HepG2 (cell line): ENCODE measurements at regions not wholly inside any gene's neighbourhood (a gene's known extent, or its start where the extent isn't known, plus 50 kb on each side); places are given as distances from the start of the nearest gene placed in this dataset.

Experiments
- AHR ChIP-seq: IDR thresholded peaks from 2 replicates; pipeline ENCODE4 v1.6.1; 2018; ENCODE audit warnings: missing genetic modification reagents, missing compliant biosample characterization
- CREM ChIP-seq, 2 experiments: sonication (generic) in 1 of 2; formaldehyde crosslinking in 1 of 2; IDR thresholded peaks; 2 replicates each; pipeline versions ENCODE4 v1.4.0 to v1.6.1; 2016 to 2020; ENCODE audit warnings: antibody characterized with exemption in 1 of 2, mild to moderate bottlenecking in 1 of 2, missing genetic modification reagents in 1 of 2
- FOXM1 ChIP-seq: sonication (generic); formaldehyde crosslinking; IDR thresholded peaks from 2 replicates; pipeline ENCODE4 v1.5.0; 2020; ENCODE audit warnings: missing genetic modification reagents
- IRF2 ChIP-seq: IDR thresholded peaks from 2 replicates; pipeline ENCODE4 v1.6.1; 2018; ENCODE audit warnings: missing genetic modification reagents, missing compliant biosample characterization
- ISX ChIP-seq: sonication (generic); formaldehyde crosslinking; conservative IDR thresholded peaks from 2 replicates; pipeline ENCODE4 v1.5.0; 2020; ENCODE audit warnings: missing genetic modification reagents
- KDM5A ChIP-seq: fragments of 200-600 bp; sonication (generic); IDR thresholded peaks from 2 replicates; pipeline ENCODE4 v1.7.0; 2018; ENCODE audit warnings: antibody characterized with exemption, mild to moderate bottlenecking, low read length, borderline replicate concordance
- KMT2B ChIP-seq: IDR thresholded peaks from 2 replicates; pipeline ENCODE4 v1.6.1; 2016; ENCODE audit warnings: missing genetic modification reagents, missing compliant biosample characterization
- MEIS1 ChIP-seq: sonication (generic); formaldehyde crosslinking; IDR thresholded peaks from 2 replicates; pipeline ENCODE4 v1.9.0; 2021; ENCODE audit warnings: mild to moderate bottlenecking, missing genetic modification reagents, moderate library complexity, borderline replicate concordance
- MTA3 ChIP-seq: sonication (generic); formaldehyde crosslinking; IDR thresholded peaks from 2 replicates; pipeline ENCODE4 v1.4.0; 2020; ENCODE audit warnings: missing genetic modification reagents
- NR2F2 ChIP-seq: IDR thresholded peaks from 2 replicates; pipeline ENCODE4 v1.6.1; 2012; ENCODE audit warnings: low read depth, inconsistent platforms, borderline replicate concordance
- RBFOX2 ChIP-seq: fragments of 200-400 bp; formaldehyde crosslinking; IDR thresholded peaks from 2 replicates; pipeline ENCODE4 v1.6.1; 2017; ENCODE audit warnings: low read depth, mild to moderate bottlenecking, low read length
- RXRA ChIP-seq: sonication (generic); formaldehyde crosslinking; IDR thresholded peaks from 2 replicates; pipeline ENCODE4 v1.5.1; 2020; ENCODE audit warnings: missing genetic modification reagents
- SALL2 ChIP-seq: sonication (generic); formaldehyde crosslinking; IDR thresholded peaks from 2 replicates; pipeline ENCODE4 v1.8.1; 2023; ENCODE audit warnings: mild to moderate bottlenecking, missing genetic modification reagents, inconsistent platforms
- SOX6 ChIP-seq, 2 experiments: fragments of 450-650 bp in 1 of 2; sonication (generic) in 1 of 2; formaldehyde crosslinking in 1 of 2; IDR thresholded peaks; 2 replicates each; pipeline versions ENCODE4 v1.4.0 to v1.6.1; 2017 to 2020; ENCODE audit warnings: antibody characterized with exemption in 1 of 2, mild to moderate bottlenecking in 1 of 2, missing genetic modification reagents in 1 of 2
- ZNF670 ChIP-seq: sonication (generic); formaldehyde crosslinking; IDR thresholded peaks from 2 replicates; pipeline ENCODE4 v1.8.0; 2022; ENCODE audit warnings: mild to moderate bottlenecking, missing genetic modification reagents, borderline replicate concordance
- ZNF737 ChIP-seq: sonication (generic); formaldehyde crosslinking; IDR thresholded peaks from 2 replicates; pipeline ENCODE4 v1.5.0; 2020; ENCODE audit warnings: missing genetic modification reagents, mild to moderate bottlenecking, borderline replicate concordance
- ZNF781 ChIP-seq: sonication (generic); formaldehyde crosslinking; IDR thresholded peaks from 2 replicates; pipeline ENCODE4 v1.5.1; 2020; ENCODE audit warnings: borderline replicate concordance, mild to moderate bottlenecking, missing genetic modification reagents; ENCODE audit errors: not compliant biosample characterization
- ZNF83 ChIP-seq: sonication (generic); formaldehyde crosslinking; IDR thresholded peaks from 2 replicates; pipeline ENCODE4 v1.4.0; 2020; ENCODE audit warnings: missing genetic modification reagents, mild to moderate bottlenecking, borderline replicate concordance
- TF ChIP-seq, protein P1 (sequence below): sonication (generic); formaldehyde crosslinking; conservative IDR thresholded peaks from 2 replicates; pipeline ENCODE4 v1.4.0; 2020; ENCODE audit warnings: mild to moderate bottlenecking, missing genetic modification reagents, moderate library complexity
- TF ChIP-seq, protein P2 (sequence below): sonication (generic); formaldehyde crosslinking; IDR thresholded peaks from 2 replicates; pipeline ENCODE4 v1.4.0; 2020; ENCODE audit warnings: missing genetic modification reagents
- TF ChIP-seq, protein P3 (sequence below): sonication (generic); formaldehyde crosslinking; IDR thresholded peaks from 2 replicates; pipeline ENCODE4 v1.8.0; 2022; ENCODE audit warnings: mild to moderate bottlenecking, missing genetic modification reagents; ENCODE audit not compliant: insufficient replicate concordance
- TF ChIP-seq, protein P4 (sequence below): sonication (generic); formaldehyde crosslinking; IDR thresholded peaks from 2 replicates; pipeline ENCODE4 v1.8.1; 2023; ENCODE audit warnings: missing genetic modification reagents, inconsistent platforms, borderline replicate concordance

DNA sequence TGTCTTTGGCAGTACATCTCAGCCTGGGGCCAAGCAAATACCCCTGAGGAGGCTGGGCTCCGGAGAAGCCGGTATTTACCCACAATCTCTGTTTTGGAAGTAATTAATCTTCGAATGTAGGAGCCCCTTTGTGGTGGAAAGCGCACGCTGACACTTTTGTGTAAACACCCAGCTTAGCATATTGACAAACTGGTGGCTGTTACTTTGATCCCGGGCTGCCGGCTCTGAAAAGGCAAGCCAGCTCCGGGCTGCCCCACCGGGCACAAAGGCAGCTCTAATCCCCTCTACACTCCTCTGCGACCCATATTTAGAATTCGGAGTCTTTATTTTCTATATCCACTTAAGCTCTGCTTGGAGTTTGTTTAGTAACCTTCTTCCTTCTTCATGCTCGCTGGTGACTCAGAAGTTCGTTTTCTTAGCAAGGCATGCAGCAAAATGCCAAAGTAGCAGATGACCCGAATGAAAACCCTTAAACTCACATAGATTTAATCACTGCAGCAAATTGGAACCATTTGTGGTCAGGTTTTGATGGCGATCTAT, 144.0 kb upstream of the IRX3 start (continued):
- TF ChIP-seq, protein P1, sequence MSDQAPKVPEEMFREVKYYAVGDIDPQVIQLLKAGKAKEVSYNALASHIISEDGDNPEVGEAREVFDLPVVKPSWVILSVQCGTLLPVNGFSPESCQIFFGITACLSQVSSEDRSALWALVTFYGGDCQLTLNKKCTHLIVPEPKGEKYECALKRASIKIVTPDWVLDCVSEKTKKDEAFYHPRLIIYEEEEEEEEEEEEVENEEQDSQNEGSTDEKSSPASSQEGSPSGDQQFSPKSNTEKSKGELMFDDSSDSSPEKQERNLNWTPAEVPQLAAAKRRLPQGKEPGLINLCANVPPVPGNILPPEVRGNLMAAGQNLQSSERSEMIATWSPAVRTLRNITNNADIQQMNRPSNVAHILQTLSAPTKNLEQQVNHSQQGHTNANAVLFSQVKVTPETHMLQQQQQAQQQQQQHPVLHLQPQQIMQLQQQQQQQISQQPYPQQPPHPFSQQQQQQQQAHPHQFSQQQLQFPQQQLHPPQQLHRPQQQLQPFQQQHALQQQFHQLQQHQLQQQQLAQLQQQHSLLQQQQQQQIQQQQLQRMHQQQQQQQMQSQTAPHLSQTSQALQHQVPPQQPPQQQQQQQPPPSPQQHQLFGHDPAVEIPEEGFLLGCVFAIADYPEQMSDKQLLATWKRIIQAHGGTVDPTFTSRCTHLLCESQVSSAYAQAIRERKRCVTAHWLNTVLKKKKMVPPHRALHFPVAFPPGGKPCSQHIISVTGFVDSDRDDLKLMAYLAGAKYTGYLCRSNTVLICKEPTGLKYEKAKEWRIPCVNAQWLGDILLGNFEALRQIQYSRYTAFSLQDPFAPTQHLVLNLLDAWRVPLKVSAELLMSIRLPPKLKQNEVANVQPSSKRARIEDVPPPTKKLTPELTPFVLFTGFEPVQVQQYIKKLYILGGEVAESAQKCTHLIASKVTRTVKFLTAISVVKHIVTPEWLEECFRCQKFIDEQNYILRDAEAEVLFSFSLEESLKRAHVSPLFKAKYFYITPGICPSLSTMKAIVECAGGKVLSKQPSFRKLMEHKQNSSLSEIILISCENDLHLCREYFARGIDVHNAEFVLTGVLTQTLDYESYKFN (CRISPR knock-in tag): peak; percentile 80
- TF ChIP-seq IRF2 (peak; percentile 48; the same call in 1 of the 2 replicates), FOXM1 (CRISPR knock-in tag) (no peak), RBFOX2 (no peak), SALL2 (CRISPR knock-in tag) (no peak), RXRA (CRISPR knock-in tag) (peak; percentile 48; the same call in 1 of the 2 replicates), ZNF670 (CRISPR knock-in tag) (no peak), ZNF737 (no peak), MEIS1 (CRISPR knock-in tag) (peak; percentile 79; the same call in 1 of the 2 replicates), ZNF781 (CRISPR knock-in tag) (no peak), KDM5A (no peak), SOX6 (IDR thresholded peaks at IDR 0.05) (no peak), SOX6 (CRISPR knock-in tag; IDR thresholded peaks at IDR 0.05) (peak; percentile 85), NR2F2 (peak; percentile 37; the same call in 1 of the 2 replicates), ISX (CRISPR knock-in tag) (no peak), CREM (IDR thresholded peaks at IDR 0.05) (peak; percentile 71), CREM (CRISPR knock-in tag; IDR thresholded peaks at IDR 0.05) (no peak), ZNF83 (CRISPR knock-in tag) (no peak), AHR (CRISPR knock-in tag) (no peak), MTA3 (CRISPR knock-in tag) (no peak), KMT2B (CRISPR knock-in tag) (0 out of 2 replicates have a peak, but pooled peaks have one; percentile 41)
- TF ChIP-seq, protein P2, sequence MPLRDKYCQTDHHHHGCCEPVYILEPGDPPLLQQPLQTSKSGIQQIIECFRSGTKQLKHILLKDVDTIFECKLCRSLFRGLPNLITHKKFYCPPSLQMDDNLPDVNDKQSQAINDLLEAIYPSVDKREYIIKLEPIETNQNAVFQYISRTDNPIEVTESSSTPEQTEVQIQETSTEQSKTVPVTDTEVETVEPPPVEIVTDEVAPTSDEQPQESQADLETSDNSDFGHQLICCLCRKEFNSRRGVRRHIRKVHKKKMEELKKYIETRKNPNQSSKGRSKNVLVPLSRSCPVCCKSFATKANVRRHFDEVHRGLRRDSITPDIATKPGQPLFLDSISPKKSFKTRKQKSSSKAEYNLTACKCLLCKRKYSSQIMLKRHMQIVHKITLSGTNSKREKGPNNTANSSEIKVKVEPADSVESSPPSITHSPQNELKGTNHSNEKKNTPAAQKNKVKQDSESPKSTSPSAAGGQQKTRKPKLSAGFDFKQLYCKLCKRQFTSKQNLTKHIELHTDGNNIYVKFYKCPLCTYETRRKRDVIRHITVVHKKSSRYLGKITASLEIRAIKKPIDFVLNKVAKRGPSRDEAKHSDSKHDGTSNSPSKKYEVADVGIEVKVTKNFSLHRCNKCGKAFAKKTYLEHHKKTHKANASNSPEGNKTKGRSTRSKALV (CRISPR knock-in tag): peak; percentile 54; the same call in 1 of the 2 replicates
- TF ChIP-seq, protein P3, sequence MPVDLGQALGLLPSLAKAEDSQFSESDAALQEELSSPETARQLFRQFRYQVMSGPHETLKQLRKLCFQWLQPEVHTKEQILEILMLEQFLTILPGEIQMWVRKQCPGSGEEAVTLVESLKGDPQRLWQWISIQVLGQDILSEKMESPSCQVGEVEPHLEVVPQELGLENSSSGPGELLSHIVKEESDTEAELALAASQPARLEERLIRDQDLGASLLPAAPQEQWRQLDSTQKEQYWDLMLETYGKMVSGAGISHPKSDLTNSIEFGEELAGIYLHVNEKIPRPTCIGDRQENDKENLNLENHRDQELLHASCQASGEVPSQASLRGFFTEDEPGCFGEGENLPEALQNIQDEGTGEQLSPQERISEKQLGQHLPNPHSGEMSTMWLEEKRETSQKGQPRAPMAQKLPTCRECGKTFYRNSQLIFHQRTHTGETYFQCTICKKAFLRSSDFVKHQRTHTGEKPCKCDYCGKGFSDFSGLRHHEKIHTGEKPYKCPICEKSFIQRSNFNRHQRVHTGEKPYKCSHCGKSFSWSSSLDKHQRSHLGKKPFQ (CRISPR knock-in tag): no peak
- TF ChIP-seq, protein P4, sequence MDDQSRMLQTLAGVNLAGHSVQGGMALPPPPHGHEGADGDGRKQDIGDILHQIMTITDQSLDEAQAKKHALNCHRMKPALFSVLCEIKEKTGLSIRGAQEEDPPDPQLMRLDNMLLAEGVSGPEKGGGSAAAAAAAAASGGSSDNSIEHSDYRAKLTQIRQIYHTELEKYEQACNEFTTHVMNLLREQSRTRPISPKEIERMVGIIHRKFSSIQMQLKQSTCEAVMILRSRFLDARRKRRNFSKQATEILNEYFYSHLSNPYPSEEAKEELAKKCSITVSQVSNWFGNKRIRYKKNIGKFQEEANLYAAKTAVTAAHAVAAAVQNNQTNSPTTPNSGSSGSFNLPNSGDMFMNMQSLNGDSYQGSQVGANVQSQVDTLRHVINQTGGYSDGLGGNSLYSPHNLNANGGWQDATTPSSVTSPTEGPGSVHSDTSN: no peak
